ENCODE measurements at regions not wholly inside any gene's neighbourhood (a gene's known extent, or its start where the extent isn't known, plus 50 kb on each side); places are given as distances from the start of the nearest gene placed in this dataset.

DNA sequence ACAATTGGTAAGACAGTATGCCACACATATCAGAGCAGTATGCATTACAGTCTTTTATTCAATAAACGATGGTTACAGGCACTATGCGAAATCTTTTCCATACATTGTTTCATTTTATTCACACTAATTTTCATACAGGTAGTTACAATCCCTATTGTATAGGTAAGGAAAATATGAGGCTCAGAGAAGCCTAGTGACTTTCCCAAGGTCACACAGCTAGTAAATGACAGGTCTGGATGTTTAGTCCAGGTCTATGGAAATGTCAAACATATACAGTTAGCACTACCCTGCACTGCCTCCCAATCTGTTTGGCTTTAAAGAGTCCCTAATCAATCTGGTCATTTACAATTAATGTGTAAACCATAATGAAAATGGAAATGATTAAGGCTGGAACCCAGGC lies 372.2 kb downstream of the MTX2 start:
- TF ChIP-seq, protein P1, sequence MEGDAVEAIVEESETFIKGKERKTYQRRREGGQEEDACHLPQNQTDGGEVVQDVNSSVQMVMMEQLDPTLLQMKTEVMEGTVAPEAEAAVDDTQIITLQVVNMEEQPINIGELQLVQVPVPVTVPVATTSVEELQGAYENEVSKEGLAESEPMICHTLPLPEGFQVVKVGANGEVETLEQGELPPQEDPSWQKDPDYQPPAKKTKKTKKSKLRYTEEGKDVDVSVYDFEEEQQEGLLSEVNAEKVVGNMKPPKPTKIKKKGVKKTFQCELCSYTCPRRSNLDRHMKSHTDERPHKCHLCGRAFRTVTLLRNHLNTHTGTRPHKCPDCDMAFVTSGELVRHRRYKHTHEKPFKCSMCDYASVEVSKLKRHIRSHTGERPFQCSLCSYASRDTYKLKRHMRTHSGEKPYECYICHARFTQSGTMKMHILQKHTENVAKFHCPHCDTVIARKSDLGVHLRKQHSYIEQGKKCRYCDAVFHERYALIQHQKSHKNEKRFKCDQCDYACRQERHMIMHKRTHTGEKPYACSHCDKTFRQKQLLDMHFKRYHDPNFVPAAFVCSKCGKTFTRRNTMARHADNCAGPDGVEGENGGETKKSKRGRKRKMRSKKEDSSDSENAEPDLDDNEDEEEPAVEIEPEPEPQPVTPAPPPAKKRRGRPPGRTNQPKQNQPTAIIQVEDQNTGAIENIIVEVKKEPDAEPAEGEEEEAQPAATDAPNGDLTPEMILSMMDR (IDR thresholded peaks at IDR 0.05 in 4 of 5, conservative IDR thresholded peaks at IDR 0.05 in 1 of 5) = no peak
- no peak for TF ChIP-seq POLR2A (IDR thresholded peaks at IDR 0.05)
